HepG2 (cell line): ENCODE measurements at regions not wholly inside any gene's neighbourhood (a gene's known extent, or its start where the extent isn't known, plus 50 kb on each side); places are given as distances from the start of the nearest gene placed in this dataset.

Source experiments
- ATAC-seq: fragments of 200-7000 bp; cut with Tn5 transposase; 3 replicates; pipeline ENCODE4 v1.9.1; 2020; ENCODE audit warnings: mild to moderate bottlenecking, moderate library complexity
- BruUV-seq: library from RNA; stranded (reverse); fragments of 400-500 nt; replicated peaks from 2 replicates; lab custom pipeline; 2021; lab: Mats Ljungman, UMichigan
- CTCF ChIA-PET: fragments of 300-600 bp; formaldehyde crosslinking; extraction: SDS; loops from one replicate; lab custom pipeline; 2021; ENCODE audit warnings: low total read pairs, inconsistent platforms, low intra/inter-chr PET ratio; lab: Yijun Ruan, JAX
- POLR2A ChIA-PET: fragments of 350-600 bp; sonication (Branson Sonifier 250); formaldehyde crosslinking; loops from one replicate; lab custom pipeline; 2020; ENCODE audit warnings: antibody characterized with exemption, inconsistent platforms; lab: Yijun Ruan, JAX
- DNase-seq: peaks from one replicate; pipeline ENCODE4 v3.0.0-alpha.2; 2015; ENCODE audit warnings: low spot score
- FAIRE-seq: peaks from 3 replicates; lab custom pipeline; 2011; peaks lifted over from hg19 to GRCh38; lab: Jason Lieb, UNC
- H2AFZ ChIP-seq: one replicate; pipeline ENCODE4 v1.6.1; 2011; ENCODE audit warnings: low read length, inconsistent platforms
- H3K27ac ChIP-seq: fragments of 300-600 bp; 3 replicates; pipeline ENCODE4 v1.8.0; 2011; ENCODE audit warnings: mixed run types, mild to moderate bottlenecking, mixed read lengths, low read length, inconsistent platforms; ENCODE audit not compliant: insufficient read depth; ENCODE audit errors: extremely low read length
- H3K27me3 ChIP-seq, 2 experiments: fragments of 200-600 bp in 1 of 2; 2 replicates in 1 of 2; 3 replicates in 1 of 2; pipeline versions ENCODE4 v1.6.0 to v1.8.0; 2011; ENCODE audit warnings: low read length in 2 of 2, mild to moderate bottlenecking in 2 of 2, moderate library complexity in 2 of 2, inconsistent platforms in 1 of 2; ENCODE audit not compliant: insufficient read depth in 2 of 2, control insufficient read depth in 1 of 2
- H3K36me3 ChIP-seq, 2 experiments: fragments of 200-600 bp in 1 of 2; replicated peaks in 1 of 2; 2 replicates in 1 of 2; 3 replicates in 1 of 2; pipeline versions ENCODE4 v1.5.1 to v1.8.0; 2011; ENCODE audit warnings: low read length in 2 of 2, inconsistent platforms in 1 of 2; ENCODE audit not compliant: insufficient read depth in 2 of 2, control insufficient read depth in 1 of 2
- H3K4me1 ChIP-seq: 2 replicates; pipeline ENCODE4 v1.5.1; 2012; ENCODE audit warnings: low read length, inconsistent platforms; ENCODE audit not compliant: insufficient read depth
- H3K4me2 ChIP-seq: 2 replicates; pipeline ENCODE4 v1.6.0; 2011; ENCODE audit warnings: low read depth, low read length, inconsistent platforms
- H3K4me3 ChIP-seq, 3 experiments: fragments of 200-600 bp in 1 of 3; sonication (generic), shearing (Covaris generic) in 1 of 3; replicated peaks in 1 of 3; 2 replicates each; pipeline ENCODE4 v1.5.1; 2011 to 2016; ENCODE audit warnings: low read length in 3 of 3, inconsistent platforms in 2 of 3, low read depth in 2 of 3, mild to moderate bottlenecking in 2 of 3, control low read depth in 1 of 3, mixed read lengths in 1 of 3; ENCODE audit not compliant: insufficient read depth in 1 of 3
- H3K79me2 ChIP-seq: one replicate; pipeline ENCODE4 v1.6.1; 2011; ENCODE audit warnings: low read length, inconsistent platforms; ENCODE audit not compliant: insufficient read depth
- H3K9ac ChIP-seq: 2 replicates; pipeline ENCODE4 v1.6.0; 2011; ENCODE audit warnings: mild to moderate bottlenecking, low read depth, low read length, inconsistent platforms; ENCODE audit not compliant: insufficient read depth
- H3K9me3 ChIP-seq: 2 replicates; pipeline ENCODE4 v1.5.1; 2012; ENCODE audit warnings: mild to moderate bottlenecking, low read length
- H4K20me1 ChIP-seq: 2 replicates; pipeline ENCODE4 v1.6.0; 2011; ENCODE audit warnings: inconsistent platforms, mild to moderate bottlenecking, low read length, moderate library complexity; ENCODE audit not compliant: insufficient read depth
- NR3C1 ChIP-seq: sonication (generic); formaldehyde crosslinking; IDR thresholded peaks from 2 replicates; pipeline ENCODE4 v1.4.0; 2020; ENCODE audit warnings: missing genetic modification reagents
- THAP7 ChIP-seq: sonication (generic); formaldehyde crosslinking; IDR thresholded peaks from 2 replicates; pipeline ENCODE4 v1.8.1; 2023; ENCODE audit warnings: mild to moderate bottlenecking, missing genetic modification reagents
- ZNF557 ChIP-seq: sonication (generic); formaldehyde crosslinking; IDR thresholded peaks from 2 replicates; pipeline ENCODE4 v1.4.0; 2020; ENCODE audit warnings: missing genetic modification reagents
- ZNF687 ChIP-seq: sonication (generic); formaldehyde crosslinking; IDR thresholded peaks from 2 replicates; pipeline ENCODE4 v1.5.1; 2020; ENCODE audit warnings: mild to moderate bottlenecking, missing genetic modification reagents, moderate library complexity
- ZNF772 ChIP-seq: sonication (generic); formaldehyde crosslinking; IDR thresholded peaks from 2 replicates; pipeline ENCODE4 v1.5.0; 2020; ENCODE audit warnings: mild to moderate bottlenecking, missing genetic modification reagents
- WGBS: methylation state at CpG from one replicate; pipeline ENCODE4 v1.1.6; 2017; ENCODE audit warnings: low lambda C conversion rate; 5-methylcytosine and 5-hydroxymethylcytosine counted together
- in situ Hi-C: cut with HindIII; loops from 2 replicates; pipeline ENCODE4 v1.10.0; 2017; ENCODE audit warnings: low pct_unique_long_range_greater_than_20kb; ENCODE audit not compliant: extremely low pct_ligation_motif_present
- intact Hi-C: fragments of 100-400 bp; cut with micrococcal nuclease; formaldehyde crosslinking; loops from one replicate; pipeline ENCODE4 v1.10.0; 2022; ENCODE audit not compliant: unreplicated experiment
- TF ChIP-seq, protein P1 (sequence below): sonication (generic); formaldehyde crosslinking; IDR thresholded peaks from 2 replicates; pipeline ENCODE4 v1.4.0; 2020; ENCODE audit warnings: low read depth, mild to moderate bottlenecking, missing genetic modification reagents

DNA sequence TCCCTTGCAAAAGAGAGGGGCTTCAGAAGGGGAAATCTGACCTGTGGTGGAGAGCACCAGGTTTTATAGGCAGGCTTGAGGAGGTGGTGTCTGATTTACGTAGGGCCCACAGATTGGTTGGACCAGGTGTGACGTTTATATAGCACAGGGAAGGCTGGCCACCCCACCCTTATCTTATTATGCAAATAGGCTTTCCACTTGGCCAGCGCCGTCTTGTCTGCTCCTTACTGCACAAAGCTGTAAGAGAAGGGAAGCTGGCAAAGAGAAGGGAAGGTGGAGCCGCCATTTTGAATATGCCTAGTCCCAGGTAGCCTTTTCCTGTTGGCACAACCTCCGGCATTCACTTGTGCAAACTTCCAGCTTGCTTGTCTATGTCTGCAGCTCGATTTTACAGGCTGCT, 221.4 kb downstream of the GATA3 start:
- Histone ChIP-seq H3K4me3 (no peak overlapping the region), H3K27me3 (peaks cover 0 to 3% of the 10 kb centered on the region in 2 experiments; a peak in 1 of 5 replicates), H3K9ac (no peak overlapping the region), H3K36me3 (no peaks in the 10 kb centered on the region), H3K4me2 (no peak overlapping the region), H3K9me3 (no peaks in the 10 kb centered on the region), H3K27ac (no peak overlapping the region), H3K79me2 (no peaks in the 10 kb centered on the region), H4K20me1 (no peaks in the 10 kb centered on the region), H2AFZ (no peak overlapping the region), H3K4me1 (no peaks in the 10 kb centered on the region)
- ATAC-seq = no peak
- 4% methylated on average over 7 of the region's 7 CpGs for WGBS
- BruUV-seq = no TSS peak
- no peak for FAIRE-seq
- no peak for TF ChIP-seq NR3C1 (CRISPR knock-in tag)
- no peak for TF ChIP-seq ZNF557
- no peak for TF ChIP-seq ZNF687 (CRISPR knock-in tag)
- TF ChIP-seq, protein P1, sequence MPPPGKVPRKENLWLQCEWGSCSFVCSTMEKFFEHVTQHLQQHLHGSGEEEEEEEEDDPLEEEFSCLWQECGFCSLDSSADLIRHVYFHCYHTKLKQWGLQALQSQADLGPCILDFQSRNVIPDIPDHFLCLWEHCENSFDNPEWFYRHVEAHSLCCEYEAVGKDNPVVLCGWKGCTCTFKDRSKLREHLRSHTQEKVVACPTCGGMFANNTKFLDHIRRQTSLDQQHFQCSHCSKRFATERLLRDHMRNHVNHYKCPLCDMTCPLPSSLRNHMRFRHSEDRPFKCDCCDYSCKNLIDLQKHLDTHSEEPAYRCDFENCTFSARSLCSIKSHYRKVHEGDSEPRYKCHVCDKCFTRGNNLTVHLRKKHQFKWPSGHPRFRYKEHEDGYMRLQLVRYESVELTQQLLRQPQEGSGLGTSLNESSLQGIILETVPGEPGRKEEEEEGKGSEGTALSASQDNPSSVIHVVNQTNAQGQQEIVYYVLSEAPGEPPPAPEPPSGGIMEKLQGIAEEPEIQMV = no peak
- TF ChIP-seq THAP7 = no peak
- no peak for TF ChIP-seq ZNF772 (CRISPR knock-in tag)
- ChIA-PET CTCF (no interaction called here), POLR2A (no interaction called here)
- intact Hi-C loops = no loop called here
- DNase-seq = no peak
- in situ Hi-C loops = no loop called here
